Endothelial cell of umbilical vein (primary cell): ENCODE measurements at regions not wholly inside any gene's neighbourhood (a gene's known extent, or its start where the extent isn't known, plus 50 kb on each side); places are given as distances from the start of the nearest gene placed in this dataset.

ENCODE experiments used
- BruUV-seq: library from RNA; stranded (reverse); fragments of 400-500 nt; replicated peaks from 2 replicates; lab custom pipeline; 2021; lab: Mats Ljungman, UMichigan
- CTCF ChIA-PET: fragments of 300-600, 350-600 bp; sonication (Branson Sonifier 250); formaldehyde crosslinking; loops from one replicate; lab custom pipeline; 2021; ENCODE audit warnings: antibody characterized with exemption, inconsistent platforms; lab: Charles Lee
- POLR2A ChIA-PET: fragments of 300-600, 350-600 bp; sonication (Branson Sonifier 250); formaldehyde crosslinking; loops from one replicate; lab custom pipeline; 2021; ENCODE audit warnings: antibody characterized with exemption, inconsistent platforms; lab: Charles Lee
- DNase-seq: peaks from one replicate; pipeline ENCODE4 v3.0.0-alpha.2; 2011; ENCODE audit warnings: low read depth, low spot score
- FAIRE-seq: peaks from 2 replicates; lab custom pipeline; 2011; peaks lifted over from hg19 to GRCh38; lab: Jason Lieb, UNC
- H2AFZ ChIP-seq: 2 replicates; pipeline ENCODE4 v1.6.0; 2012; ENCODE audit warnings: low read depth, low read length, control low read depth, inconsistent platforms
- H3K27ac ChIP-seq: 2 replicates; pipeline ENCODE4 v1.5.1; 2011; ENCODE audit warnings: low read depth, mild to moderate bottlenecking, control low read depth, low read length, moderate library complexity; ENCODE audit not compliant: insufficient read depth
- H3K27me3 ChIP-seq, 2 experiments: 2 replicates each; pipeline versions ENCODE4 v1.6.0 to v1.6.1; 2011; ENCODE audit warnings: low read length in 2 of 2, mixed read lengths in 1 of 2; ENCODE audit not compliant: control insufficient read depth in 2 of 2, insufficient read depth in 2 of 2
- H3K36me3 ChIP-seq, 2 experiments: 2 replicates in 1 of 2; 3 replicates in 1 of 2; pipeline ENCODE4 v1.5.1; 2011; ENCODE audit warnings: low read length in 2 of 2, mild to moderate bottlenecking in 1 of 2, moderate library complexity in 1 of 2; ENCODE audit not compliant: control insufficient read depth in 2 of 2, insufficient read depth in 2 of 2; ENCODE audit errors: extremely low read depth in 1 of 2
- H3K4me1 ChIP-seq: 3 replicates; pipeline ENCODE4 v1.5.1; 2011; ENCODE audit warnings: mild to moderate bottlenecking, low read length; ENCODE audit not compliant: control insufficient read depth, insufficient read depth; ENCODE audit errors: extremely low read depth
- H3K4me2 ChIP-seq: 2 replicates; pipeline ENCODE4 v1.6.1; 2011; ENCODE audit warnings: low read length, control low read depth, mixed read lengths; ENCODE audit not compliant: insufficient read depth
- H3K4me3 ChIP-seq, 3 experiments: fragments of 200-600 bp in 1 of 3; sonication (generic), shearing (Covaris generic) in 1 of 3; replicated peaks in 1 of 3; 2 replicates each; pipeline ENCODE4 v1.5.1; 2011 to 2016; ENCODE audit warnings: control low read depth in 3 of 3, low read length in 3 of 3, mild to moderate bottlenecking in 2 of 3, inconsistent platforms in 1 of 3, low read depth in 1 of 3, moderate library complexity in 1 of 3; ENCODE audit not compliant: insufficient read depth in 1 of 3
- H3K79me2 ChIP-seq: 2 replicates; pipeline ENCODE4 v1.6.0; 2012; ENCODE audit warnings: low read length, inconsistent platforms; ENCODE audit not compliant: control insufficient read depth, insufficient read depth
- H3K9ac ChIP-seq: replicated peaks from 2 replicates; pipeline ENCODE3; 2011; ENCODE audit warnings: low read length, control low read depth; ENCODE audit not compliant: insufficient read depth; ENCODE audit errors: extremely low read depth
- H3K9me1 ChIP-seq: replicated peaks from 3 replicates; pipeline ENCODE4 v1.6.0; 2011; ENCODE audit warnings: mild to moderate bottlenecking, low read length; ENCODE audit not compliant: control insufficient read depth, insufficient read depth; ENCODE audit errors: extremely low read depth
- H3K9me3 ChIP-seq: replicated peaks from 2 replicates; pipeline ENCODE4 v1.5.1; 2012; ENCODE audit warnings: low read length, inconsistent platforms; ENCODE audit not compliant: control insufficient read depth, insufficient read depth
- H4K20me1 ChIP-seq: replicated peaks from 2 replicates; pipeline ENCODE3; 2011; ENCODE audit warnings: mild to moderate bottlenecking, low read length; ENCODE audit not compliant: control insufficient read depth, insufficient read depth; ENCODE audit errors: extremely low read depth
- CTCF ChIP-seq, 2 donors: IDR thresholded peaks; 1 replicate in 1 of 2; 2 replicates in 1 of 2; pipeline ENCODE4 v1.5.1; 2011; ENCODE audit warnings: low read length in 2 of 2, mild to moderate bottlenecking in 2 of 2, moderate library complexity in 2 of 2, control low read depth in 1 of 2, inconsistent platforms in 1 of 2, low read depth in 1 of 2; ENCODE audit not compliant: insufficient read depth in 1 of 2; ENCODE audit errors: extremely low read depth in 1 of 2
- EZH2 ChIP-seq: IDR thresholded peaks from 2 replicates; pipeline ENCODE4 v1.6.1; 2012; ENCODE audit warnings: borderline replicate concordance, low read depth, mild to moderate bottlenecking, moderate library complexity, low read length, inconsistent platforms; ENCODE audit not compliant: severe bottlenecking
- FOS ChIP-seq: IDR thresholded peaks from 2 replicates; pipeline ENCODE4 v1.6.1; 2011; ENCODE audit warnings: mild to moderate bottlenecking, low read length, moderate library complexity, borderline replicate concordance; ENCODE audit not compliant: insufficient read depth
- GATA2 ChIP-seq: IDR thresholded peaks from 2 replicates; pipeline ENCODE4 v1.7.0; 2011; ENCODE audit warnings: low read depth, mild to moderate bottlenecking, moderate library complexity, mixed read lengths, low read length; ENCODE audit not compliant: insufficient read length, insufficient read depth
- JUN ChIP-seq: IDR thresholded peaks from 2 replicates; pipeline ENCODE4 v1.6.1; 2011; ENCODE audit warnings: borderline replicate concordance, low read depth; ENCODE audit not compliant: insufficient read length, insufficient read depth
- MAX ChIP-seq: IDR thresholded peaks from 2 replicates; pipeline ENCODE4 v1.6.1; 2011; ENCODE audit not compliant: insufficient read depth, insufficient read length
- MYC ChIP-seq: IDR thresholded peaks from one replicate; pipeline ENCODE4 v1.6.1; 2011; ENCODE audit warnings: mild to moderate bottlenecking, low read depth, low read length
- POLR2A ChIP-seq: IDR thresholded peaks from 2 replicates; pipeline ENCODE4 v1.6.1; 2012; ENCODE audit warnings: low read depth, mild to moderate bottlenecking, control low read depth, low read length
- POLR2AphosphoS5 ChIP-seq: IDR thresholded peaks from 2 replicates; pipeline ENCODE4 v1.6.1; 2012; ENCODE audit warnings: low read depth, mild to moderate bottlenecking, control low read depth, low read length, moderate library complexity; ENCODE audit not compliant: insufficient read depth
- dilution Hi-C: fragments of 300-500 bp; cut with MboI; formaldehyde crosslinking; loops from one replicate; pipeline ENCODE4 v1.15.0; 2019; ENCODE audit warnings: low sequenced_read_pairs; ENCODE audit not compliant: extremely low pct_ligation_motif_present
- intact Hi-C: fragments of 100-400 bp; cut with micrococcal nuclease; formaldehyde crosslinking; loops from one replicate; pipeline ENCODE4 v1.10.0; 2022

GRCh38 chr10:81130014-81130413 lies 592.3 kb downstream of the SH2D4B start:
- Histone ChIP-seq H3K9me3 (no peaks in the 10 kb centered on the region), H3K27ac (no peak overlapping the region), H3K9ac (no peak overlapping the region), H2AFZ (no peak overlapping the region), H3K36me3 (no peaks in the 10 kb centered on the region), H3K27me3 (no peaks in the 10 kb centered on the region), H3K9me1 (no peaks in the 10 kb centered on the region), H3K4me1 (no peaks in the 10 kb centered on the region), H3K4me2 (no peak overlapping the region), H3K4me3 (no peak overlapping the region), H3K79me2 (no peaks in the 10 kb centered on the region), H4K20me1 (no peaks in the 10 kb centered on the region)
- no peak for FAIRE-seq
- ChIA-PET POLR2A (no interaction called here), CTCF (no interaction called here)
- no peak for TF ChIP-seq GATA2
- no peak for TF ChIP-seq MYC
- no peak for TF ChIP-seq FOS
- no peak for TF ChIP-seq CTCF (IDR thresholded peaks at IDR 0.05; ENCODE audit: extremely low read depth in 1 of 2, insufficient read depth in 1 of 2, low read depth in 1 of 2, low read length in 2 of 2)
- no peak for TF ChIP-seq MAX
- no peak for TF ChIP-seq POLR2A
- TF ChIP-seq EZH2, result no peak
- no peak for TF ChIP-seq JUN
- TF ChIP-seq POLR2AphosphoS5, result no peak
- intact Hi-C loops, result no loop called here
- BruUV-seq, result no TSS peak
- dilution Hi-C loops, result no loop called here
- DNase-seq, result no peak
